AG04449 (cell line): ENCODE measurements at regions not wholly inside any gene's neighbourhood (a gene's known extent, or its start where the extent isn't known, plus 50 kb on each side); places are given as distances from the start of the nearest gene placed in this dataset.
"Not testable (repeated sequence)": the region's sequence is repeated elsewhere in the genome, so short reads cannot be mapped to it uniquely, and the experiment has no call there.

Experiments
- CTCF ChIA-PET: fragments of 350-600 bp; formaldehyde crosslinking; extraction: SDS; loops from one replicate; lab custom pipeline; 2021; ENCODE audit warnings: antibody characterized with exemption; lab: Yijun Ruan, JAX
- POLR2A ChIA-PET: fragments of 400-600, 350-600 bp; formaldehyde crosslinking; extraction: SDS; loops from one replicate; lab custom pipeline; 2020; ENCODE audit warnings: antibody characterized with exemption, inconsistent platforms; lab: Yijun Ruan, JAX
- DNase-seq: peaks from one replicate; pipeline ENCODE4 v3.0.0-alpha.2; 2010; ENCODE audit warnings: low read depth, low spot score
- H3K4me3 ChIP-seq: 2 replicates; pipeline ENCODE4 v1.5.1; 2011; ENCODE audit warnings: low read depth, mild to moderate bottlenecking, control low read depth, low read length
- CTCF ChIP-seq: IDR thresholded peaks from one replicate; pipeline ENCODE4 v1.5.1; 2011; ENCODE audit warnings: mild to moderate bottlenecking, moderate library complexity, low read length, control low read depth, inconsistent platforms; ENCODE audit not compliant: insufficient read depth; ENCODE audit errors: missing control alignments

GRCh38 chr1:121458291-121459048, 273.7 kb downstream of the SRGAP2C start:
- no peak for TF ChIP-seq CTCF
- CTCF ChIA-PET = interaction anchor here (0.9 kb wide), 1 partner anchor 12 kb away, joined by 3 read pairs; no protein-coding TSS in a partner anchor
- no peak for DNase-seq
- POLR2A ChIA-PET = no interaction called here
- H3K4me3 ChIP-seq = no peak overlapping the region

- TF ChIP-seq CTCF = no peak
- no peak for DNase-seq
- CTCF ChIA-PET = interaction anchor here (0.9 kb wide), 1 partner anchor 13 kb away, joined by 3 read pairs; no protein-coding TSS in a partner anchor
- no peak overlapping the region for H3K4me3 ChIP-seq
- POLR2A ChIA-PET = no interaction called here
Measured at GRCh38 chr1:121459235-121459634, 274.5 kb downstream of the SRGAP2C start.

GRCh38 chr1:121469395-121469794, 284.6 kb downstream of the SRGAP2C start:
- H3K4me3 ChIP-seq, POLR2A ChIA-PET, CTCF ChIA-PET, DNase-seq: not testable (repeated sequence)

GRCh38 chr1:121470401-121470800, 285.6 kb downstream of the SRGAP2C start:
- CTCF ChIA-PET, POLR2A ChIA-PET, H3K4me3 ChIP-seq, DNase-seq: not testable (repeated sequence)

- ChIA-PET POLR2A (no interaction called here), CTCF (interaction anchor here (0.9 kb wide), 1 partner anchor 25 kb away, joined by 3 read pairs; no protein-coding TSS in a partner anchor)
- H3K4me3 ChIP-seq = no peak overlapping the region
- TF ChIP-seq CTCF = no peak
- no peak for DNase-seq
Measured at GRCh38 chr1:121471523-121471922, 286.7 kb downstream of the SRGAP2C start.

GRCh38 chr1:121472017-121472416, 287.2 kb downstream of the SRGAP2C start:
- ChIA-PET CTCF (interaction anchor here (0.9 kb wide), 1 partner anchor 25 kb away, joined by 3 read pairs; no protein-coding TSS in a partner anchor), POLR2A (no interaction called here)
- DNase-seq = no peak

GRCh38 chr1:121483234-121483633, 298.5 kb downstream of the SRGAP2C start:
- TF ChIP-seq CTCF = no peak
- POLR2A ChIA-PET = no interaction called here

More at GRCh38 chr1:121472017-121472416, 287.2 kb downstream of the SRGAP2C start:
- TF ChIP-seq CTCF = no peak
- H3K4me3 ChIP-seq = no peak overlapping the region

More at GRCh38 chr1:121483234-121483633, 298.5 kb downstream of the SRGAP2C start:
- DNase-seq = no peak
- CTCF ChIA-PET = no interaction called here
- no peak overlapping the region for H3K4me3 ChIP-seq
